Skin epidermis (tissue), 12 donors: ENCODE measurements at regions not wholly inside any gene's neighbourhood (a gene's known extent, or its start where the extent isn't known, plus 50 kb on each side); places are given as distances from the start of the nearest gene placed in this dataset.
A peak's percentile ranks its signal among the peaks of the same experiment; 100 is the strongest.

Experiments
- H3K27ac ChIP-seq, 21 experiments: fragments of 200-600 bp; sonication (generic) in 11 of 21; one replicate each; pipeline ENCODE4 v1.5.0; 2020; ENCODE audit warnings: mild to moderate bottlenecking in 3 of 21, inconsistent platforms in 2 of 21, moderate library complexity in 2 of 21
- H3K4me3 ChIP-seq, 7 experiments: fragments of 200-600 bp; sonication (generic) in 2 of 7; one replicate each; pipeline ENCODE4 v1.5.0; 2020; ENCODE audit warnings: inconsistent platforms in 2 of 7, mild to moderate bottlenecking in 2 of 7, moderate library complexity in 1 of 7

GRCh38 chr4:24476282-24476681, 108.1 kb downstream of the DHX15 start:
- H3K27ac ChIP-seq, result no peak overlapping the region
- no peak overlapping the region for H3K4me3 ChIP-seq

DNA sequence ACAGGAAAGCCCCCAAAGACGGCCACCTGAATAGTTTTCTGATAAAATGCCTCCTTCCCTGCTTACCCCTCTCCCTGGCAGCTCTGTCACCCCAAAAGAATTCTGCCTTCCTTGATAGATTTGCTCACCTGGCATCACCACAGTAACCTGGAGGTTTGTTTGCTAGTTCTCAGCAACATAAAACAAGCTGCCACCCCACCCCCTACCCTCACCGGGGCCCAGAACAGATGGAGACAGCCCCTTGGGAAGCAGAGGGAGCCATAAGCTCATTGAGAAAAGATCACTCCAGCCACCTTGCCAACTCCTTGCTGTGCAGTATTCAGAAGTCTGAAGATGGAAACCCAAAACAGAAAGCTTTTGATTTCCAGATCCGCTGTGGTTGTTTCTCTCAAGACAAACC, 108.6 kb downstream of the DHX15 start:
- Histone ChIP-seq H3K4me3 (no peak overlapping the region), H3K27ac (no peak overlapping the region)

DNA sequence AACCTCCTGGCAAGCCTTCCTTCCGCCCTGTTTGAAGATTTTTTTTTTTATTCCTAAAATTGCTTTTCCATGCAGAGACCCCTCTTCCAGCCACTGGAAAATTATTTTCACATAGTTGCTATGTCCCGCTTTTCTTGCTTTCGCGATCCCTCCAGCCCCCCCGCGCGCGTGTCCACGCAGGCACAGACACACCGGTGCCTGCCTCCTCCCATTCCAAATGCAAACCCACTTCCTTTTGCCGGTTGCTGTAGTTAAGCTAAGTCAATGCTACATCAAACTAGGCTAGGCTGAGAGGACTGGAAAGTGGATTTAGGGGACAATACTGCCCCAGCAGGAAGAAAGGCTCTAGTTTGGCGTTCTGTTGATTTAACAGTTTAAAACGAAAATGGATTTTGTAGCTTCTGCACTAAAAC, 111.0 kb downstream of the DHX15 start:
- Histone ChIP-seq H3K27ac (peak overlapping the region in 5 of 21 experiments; percentile 10 to 50 (median 40)), H3K4me3 (peak overlapping the region; percentile 37 to 57 (median 47))

- H3K27ac ChIP-seq, result peak overlapping the region in 8 of 21 experiments; percentile 1 to 50 (median 27)
- peak overlapping the region; percentile 37 to 57 (median 47) for H3K4me3 ChIP-seq
These were observed 111.6 kb downstream of the DHX15 start for GRCh38 chr4:24472514-24473308.

- Histone ChIP-seq H3K27ac (peak overlapping the region in 3 of 21 experiments; percentile 1 to 29 (median 9)), H3K4me3 (peak overlapping the region; percentile 37 to 57 (median 47))
These were observed 112.2 kb downstream of the DHX15 start for GRCh38 chr4:24472161-24472510.

GRCh38 chr4:24471486-24472160, 112.7 kb downstream of the DHX15 start:
- Histone ChIP-seq H3K4me3 (peak overlapping the region; percentile 37 to 57 (median 47)), H3K27ac (peak overlapping the region in 4 of 21 experiments; percentile 29 to 69 (median 59))

DNA sequence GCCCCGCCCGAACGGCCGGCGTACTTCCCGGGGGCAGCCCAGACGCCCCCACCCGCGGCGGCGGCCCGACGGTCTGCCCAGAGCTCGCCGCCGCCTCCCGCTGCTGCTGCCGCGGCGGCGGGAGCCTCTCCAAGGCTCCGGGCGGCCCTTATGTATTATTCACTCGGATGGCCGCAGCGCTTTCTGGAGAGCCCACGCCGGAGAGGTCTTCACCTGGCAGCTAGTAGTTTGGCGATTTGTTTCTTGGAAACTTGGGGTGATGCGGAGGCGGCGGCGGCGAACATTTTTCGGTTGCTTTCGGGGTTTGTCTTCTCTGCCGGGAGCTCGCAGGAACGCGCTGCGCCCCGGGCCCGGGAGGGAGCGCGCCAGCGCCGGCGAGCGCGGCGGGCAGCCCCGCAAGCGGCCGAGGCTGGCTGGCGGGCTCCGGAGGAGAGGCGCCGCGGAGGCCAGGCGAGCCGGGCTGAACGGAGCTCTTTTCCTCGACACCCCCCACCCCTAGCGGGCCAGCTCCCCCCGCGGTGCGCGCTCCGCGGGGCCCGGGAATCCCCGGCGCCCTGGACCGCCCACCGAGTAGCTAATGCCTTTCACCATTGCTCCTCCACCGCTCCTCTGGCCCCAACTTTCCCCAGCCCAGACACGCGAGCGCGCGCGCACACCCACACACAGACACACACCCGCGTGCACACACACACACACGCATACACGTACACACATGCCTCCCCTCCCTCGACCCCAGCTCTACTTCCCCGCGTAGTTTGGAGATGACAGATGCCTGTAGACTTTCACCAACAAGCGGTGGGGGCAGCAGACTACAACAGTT, 113.5 kb downstream of the DHX15 start:
- Histone ChIP-seq H3K4me3 (peak overlapping the region; percentile 37 to 57 (median 47)), H3K27ac (peak overlapping the region in 12 of 21 experiments; percentile 8 to 69 (median 44))

DNA sequence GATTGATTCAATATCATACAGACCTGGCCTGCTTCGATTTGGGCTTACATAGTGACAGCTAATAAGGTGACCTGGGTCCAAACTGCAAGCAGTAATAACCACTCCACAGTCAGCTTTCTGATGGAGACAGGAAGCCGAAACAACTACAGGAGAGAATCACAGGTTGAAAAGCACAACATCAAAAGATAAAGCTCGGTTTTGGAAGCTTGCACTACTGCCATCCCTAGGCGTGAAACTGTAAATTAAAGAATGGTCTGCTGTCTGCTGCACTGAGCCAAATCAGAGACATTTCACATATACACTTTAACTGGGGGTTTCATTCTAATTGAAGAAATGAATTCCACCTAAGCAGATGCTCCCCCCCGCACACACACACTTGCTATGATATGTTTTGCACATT, 116.3 kb downstream of the DHX15 start:
- no peak overlapping the region for H3K27ac ChIP-seq

DNA sequence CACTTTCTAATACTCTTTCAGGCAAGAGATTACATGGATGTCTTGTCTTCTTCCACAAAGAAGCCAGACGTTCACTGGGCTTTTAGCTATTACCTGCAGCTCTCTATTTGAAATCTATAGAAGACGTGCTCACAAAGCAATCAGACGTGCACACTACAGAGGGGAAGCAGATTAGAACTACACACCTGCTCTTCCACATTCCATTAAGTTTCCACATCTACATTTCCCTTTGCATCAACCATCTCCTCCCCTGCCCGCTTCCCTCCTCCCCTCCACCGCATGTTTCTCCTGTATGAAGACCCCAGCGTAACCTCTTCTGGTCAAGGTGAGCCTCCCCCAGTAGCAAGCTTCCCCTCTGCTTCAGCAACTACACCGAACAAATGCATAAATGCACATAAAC, 119.8 kb downstream of the DHX15 start:
- H3K27ac ChIP-seq, result no peak overlapping the region
- H3K4me3 ChIP-seq, result no peak overlapping the region

More for the DNA sequence above, 116.3 kb downstream of the DHX15 start:
- H3K4me3 ChIP-seq, result no peak overlapping the region

DNA sequence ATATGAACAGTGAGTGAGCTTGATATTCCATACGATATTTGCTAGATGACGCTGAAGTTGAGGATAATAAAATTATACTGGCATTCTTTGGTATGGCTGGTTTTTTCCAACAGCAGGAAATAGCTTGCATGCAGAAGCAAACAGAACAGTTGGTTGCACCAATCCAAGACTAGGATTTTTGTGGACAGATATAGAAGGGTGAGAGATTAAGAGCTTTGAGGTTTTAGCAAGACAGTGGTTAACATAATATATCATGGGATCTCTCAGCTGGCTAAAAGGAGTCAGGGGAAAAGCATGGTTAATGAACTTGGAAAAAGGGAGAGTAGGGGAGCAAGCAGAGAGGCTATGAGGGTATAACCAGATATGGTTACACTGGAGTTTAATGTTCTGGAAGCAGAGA, 127.9 kb downstream of the DHX15 start:
- H3K4me3 ChIP-seq, result no peak overlapping the region
- H3K27ac ChIP-seq, result no peak overlapping the region

DNA sequence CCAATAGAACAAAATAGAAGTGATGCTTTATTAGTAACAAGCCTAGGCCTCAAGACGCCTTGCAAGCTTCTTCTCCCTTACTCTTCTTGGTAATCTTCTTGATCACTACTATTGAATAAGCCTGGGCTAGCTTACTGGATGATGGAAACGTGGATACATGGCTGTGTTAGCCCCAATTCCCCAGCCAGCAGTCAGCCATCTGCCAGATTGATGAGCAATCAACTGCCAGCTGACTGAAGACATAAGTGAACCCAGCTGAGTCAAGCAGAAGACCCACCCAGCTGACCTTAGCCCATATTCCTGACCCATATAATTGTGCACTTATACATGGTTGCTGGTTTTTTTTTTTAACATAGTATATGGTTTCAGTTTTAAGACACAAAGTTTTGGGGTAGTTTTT, 130.4 kb downstream of the DHX15 start:
- no peak overlapping the region for H3K27ac ChIP-seq

DNA sequence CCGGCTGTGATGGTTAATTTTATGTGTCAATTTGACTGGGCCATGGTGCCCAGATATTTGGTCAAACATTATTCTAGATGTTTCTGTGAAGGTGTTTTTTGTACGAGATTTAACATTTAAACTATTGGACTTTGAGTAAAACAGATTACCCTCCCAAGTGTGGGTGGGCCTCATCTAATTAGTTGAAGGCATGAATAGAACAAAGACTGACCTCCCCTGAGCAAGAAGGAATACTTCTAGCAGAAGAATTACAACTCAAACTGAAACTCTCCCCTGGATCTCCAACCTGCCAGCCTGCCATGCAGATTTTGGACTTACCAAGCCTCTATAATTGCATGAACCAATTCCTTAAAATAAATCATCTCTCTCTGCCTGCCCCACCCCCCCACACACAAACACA, 132.5 kb downstream of the DHX15 start:
- H3K27ac ChIP-seq, result no peak overlapping the region
- no peak overlapping the region for H3K4me3 ChIP-seq

More for the DNA sequence above, 130.4 kb downstream of the DHX15 start:
- no peak overlapping the region for H3K4me3 ChIP-seq

DNA sequence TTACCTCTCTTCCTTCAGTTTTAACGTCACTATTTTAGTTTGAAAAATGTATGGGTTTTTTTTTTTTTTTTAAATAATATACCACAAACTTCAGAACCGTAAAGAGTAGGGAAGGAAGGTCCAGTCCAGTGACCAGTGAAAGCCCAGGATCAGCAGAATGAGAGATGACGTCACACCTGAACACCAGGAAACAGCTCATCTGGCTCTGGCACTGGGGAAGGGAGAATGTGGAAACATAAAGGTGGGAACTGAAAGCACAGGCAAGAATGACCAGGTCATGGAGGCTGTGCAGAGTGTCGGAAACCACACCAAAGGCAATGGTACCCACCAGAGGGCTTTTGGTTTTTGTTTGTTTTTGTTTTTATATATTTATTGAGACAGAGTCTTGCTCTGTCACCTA, 141.2 kb downstream of the DHX15 start:
- Histone ChIP-seq H3K27ac (no peak overlapping the region), H3K4me3 (no peak overlapping the region)

DNA sequence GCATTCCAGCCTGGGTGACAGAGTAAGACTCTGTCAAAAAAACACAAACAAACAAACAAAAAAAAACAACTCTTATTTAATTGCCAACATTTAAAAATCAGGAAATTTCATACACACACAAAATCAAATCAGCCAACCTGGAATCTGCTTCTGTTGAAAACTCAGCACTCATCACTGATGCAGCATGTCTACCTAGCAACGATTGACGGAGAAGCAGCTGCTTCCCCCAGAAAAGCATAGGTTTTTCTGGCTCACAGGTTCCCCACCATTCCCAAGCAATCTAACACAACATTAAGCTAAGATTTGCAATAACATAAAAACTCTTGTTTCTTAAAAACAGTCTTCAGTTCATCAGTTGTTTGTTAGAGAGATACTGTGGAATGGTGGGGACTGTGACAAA, 143.6 kb downstream of the DHX15 start:
- Histone ChIP-seq H3K27ac (no peak overlapping the region), H3K4me3 (no peak overlapping the region)

- Histone ChIP-seq H3K27ac (no peak overlapping the region), H3K4me3 (no peak overlapping the region)
These were observed 150.1 kb downstream of the DHX15 start for GRCh38 chr4:24434241-24434640.

GRCh38 chr4:24433515-24434214, 150.7 kb downstream of the DHX15 start:
- Histone ChIP-seq H3K27ac (no peak overlapping the region), H3K4me3 (no peak overlapping the region)

DNA sequence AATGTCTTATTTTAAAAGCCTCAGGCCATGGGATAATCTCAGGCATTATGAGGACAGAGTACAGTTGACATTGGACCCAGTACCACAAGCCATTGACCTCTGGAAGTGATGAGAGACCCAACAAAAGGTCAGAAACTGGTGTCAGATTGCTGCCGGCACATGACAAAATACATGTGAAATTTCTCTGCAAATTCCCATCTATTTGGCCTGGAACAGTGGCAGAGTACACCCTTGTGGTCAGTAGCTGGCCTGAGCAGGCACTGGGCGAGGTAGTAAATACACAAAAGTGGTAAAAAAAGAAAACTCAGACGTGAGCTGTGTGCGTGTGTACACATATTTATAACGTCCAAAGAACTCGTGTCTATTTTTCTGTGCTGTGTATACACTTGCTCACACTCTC, 155.5 kb downstream of the DHX15 start:
- no peak overlapping the region for H3K27ac ChIP-seq
- H3K4me3 ChIP-seq, result no peak overlapping the region

DNA sequence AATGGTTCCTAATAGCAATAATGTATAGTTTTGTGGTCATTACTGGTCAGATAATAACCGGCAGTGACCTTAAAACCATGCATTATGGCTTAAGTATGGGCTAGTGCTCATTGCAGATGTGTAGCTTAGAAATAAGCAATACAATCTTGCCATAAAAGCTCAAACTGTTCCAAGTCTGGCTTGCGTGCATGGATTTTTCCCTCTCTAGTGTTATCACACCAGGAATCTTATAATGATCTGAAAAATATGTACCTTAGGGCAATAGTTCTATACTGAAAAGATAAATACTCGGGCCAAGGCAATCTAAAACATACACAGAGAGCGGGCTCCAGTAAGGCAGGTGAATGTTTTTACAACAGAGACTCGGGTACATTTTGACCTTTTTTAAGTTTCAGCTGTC, 157.8 kb downstream of the DHX15 start:
- no peak overlapping the region for H3K27ac ChIP-seq
- H3K4me3 ChIP-seq, result no peak overlapping the region

DNA sequence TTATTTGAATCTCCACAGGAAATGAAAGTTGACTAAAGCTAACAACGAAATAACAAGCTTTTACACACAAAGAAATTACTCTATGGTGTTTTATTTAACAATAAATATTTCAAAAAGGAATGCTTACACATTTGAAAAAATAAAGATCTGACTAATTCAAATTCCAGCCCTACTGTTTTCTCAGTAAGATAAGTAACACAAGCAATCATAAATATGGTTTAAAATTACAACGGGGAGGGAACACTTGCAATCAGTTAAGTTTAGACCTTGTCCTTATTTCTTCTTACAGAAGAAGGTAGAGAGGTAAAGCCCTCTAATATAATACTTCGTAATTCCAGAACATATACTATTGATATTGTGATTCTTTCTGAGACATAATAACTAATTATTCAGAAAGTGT, 158.5 kb downstream of the DHX15 start:
- Histone ChIP-seq H3K27ac (no peak overlapping the region), H3K4me3 (no peak overlapping the region)

DNA sequence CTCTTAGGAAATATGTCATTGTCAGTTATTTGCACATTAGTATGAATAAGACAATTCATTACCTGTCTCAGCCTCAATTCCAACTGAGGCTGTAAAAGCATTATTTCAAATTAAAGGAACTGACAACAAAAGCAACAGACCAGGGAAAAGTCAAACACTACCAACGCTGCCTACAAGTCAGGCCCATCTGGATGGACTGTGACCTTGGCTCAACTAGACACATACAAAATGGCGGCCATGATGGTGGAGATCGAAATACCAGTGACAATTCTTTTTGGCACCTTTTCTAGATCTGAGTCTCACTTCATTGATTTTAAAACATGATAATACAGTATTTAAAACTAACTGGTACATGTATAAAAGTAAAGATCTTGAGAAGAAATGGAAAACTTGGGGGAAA, 160.7 kb downstream of the DHX15 start:
- H3K27ac ChIP-seq, result no peak overlapping the region
- H3K4me3 ChIP-seq, result no peak overlapping the region
